ENCODE measurements at regions not wholly inside any gene's neighbourhood (a gene's known extent, or its start where the extent isn't known, plus 50 kb on each side); places are given as distances from the start of the nearest gene placed in this dataset.

- no peak for DNase-seq
These were observed 228.5 kb downstream of the FOXL1 start for GRCh38 chr16:86806838-86807351.

GRCh38 chr16:86808863-86809444, 230.6 kb downstream of the FOXL1 start:
- DNase-seq: no peak

GRCh38 chr16:86809458-86809955, 231.2 kb downstream of the FOXL1 start:
- no peak for DNase-seq

- DNase-seq: no peak
These were observed 231.7 kb downstream of the FOXL1 start for GRCh38 chr16:86810062-86810461.

- no peak for DNase-seq
These were observed 234.1 kb downstream of the FOXL1 start for GRCh38 chr16:86812363-86812970.

- DNase-seq: no peak
These were observed 235.9 kb downstream of the FOXL1 start for GRCh38 chr16:86814256-86814655.

GRCh38 chr16:86816930-86817625, 238.7 kb downstream of the FOXL1 start:
- DNase-seq: no peak

GRCh38 chr16:86818671-86819532, 240.6 kb downstream of the FOXL1 start:
- no peak for DNase-seq

GRCh38 chr16:86819533-86819892, 241.2 kb downstream of the FOXL1 start:
- no peak for DNase-seq

GRCh38 chr16:86821895-86822294, 243.5 kb downstream of the FOXL1 start:
- no peak for DNase-seq

GRCh38 chr16:86823125-86823524, 244.8 kb downstream of the FOXL1 start:
- no peak for DNase-seq

- DNase-seq: no peak
These were observed 245.7 kb downstream of the FOXL1 start for GRCh38 chr16:86823888-86824671.

- DNase-seq: no peak
These were observed 246.5 kb downstream of the FOXL1 start for GRCh38 chr16:86824751-86825296.

- DNase-seq: no peak
These were observed 247.3 kb downstream of the FOXL1 start for GRCh38 chr16:86825631-86826030.

GRCh38 chr16:86826941-86827340, 248.6 kb downstream of the FOXL1 start:
- DNase-seq: no peak

GRCh38 chr16:86827521-86827920, 249.2 kb downstream of the FOXL1 start:
- DNase-seq: no peak

- no peak for DNase-seq
These were observed 249.9 kb downstream of the FOXL1 start for GRCh38 chr16:86828202-86828601.

GRCh38 chr16:86828653-86829052, 250.3 kb downstream of the FOXL1 start:
- no peak for DNase-seq

- DNase-seq: no peak
These were observed 253.0 kb downstream of the FOXL1 start for GRCh38 chr16:86831366-86831765.

- DNase-seq: no peak
These were observed 254.8 kb downstream of the FOXL1 start for GRCh38 chr16:86833136-86833535.

GRCh38 chr16:86834451-86835035, 256.2 kb downstream of the FOXL1 start:
- DNase-seq: no peak

Measured in suppressor macrophage (primary cell).